ENCODE measurements at regions not wholly inside any gene's neighbourhood (a gene's known extent, or its start where the extent isn't known, plus 50 kb on each side); places are given as distances from the start of the nearest gene placed in this dataset.

- TF ChIP-seq POLR2A (IDR thresholded peaks at IDR 0.05; ENCODE audit: low read length) (no peak), GATA1 (IDR thresholded peaks at IDR 0.05; ENCODE audit: low read depth, low read length) (no peak)
Measured at GRCh38 chr6:1144842-1145767, 166.8 kb upstream of the FOXQ1 start.
